Fibroblast of lung (primary cell): ENCODE measurements at regions not wholly inside any gene's neighbourhood (a gene's known extent, or its start where the extent isn't known, plus 50 kb on each side); places are given as distances from the start of the nearest gene placed in this dataset.

Experiments
- DNase-seq, 2 donors: peaks; one replicate each; pipeline versions ENCODE4 v3.0.0 to v3.0.0-alpha.2; 2010; ENCODE audit warnings: low read depth in 2 of 2
- H2AFZ ChIP-seq: 2 replicates; pipeline ENCODE4 v1.5.1; 2012; ENCODE audit warnings: low read length, control low read depth, inconsistent platforms
- H3K27ac ChIP-seq: 2 replicates; pipeline ENCODE4 v1.5.1; 2011; ENCODE audit warnings: low read length, control low read depth; ENCODE audit not compliant: insufficient read depth
- H3K27me3 ChIP-seq: 2 replicates; pipeline ENCODE4 v1.5.1; 2011; ENCODE audit warnings: mild to moderate bottlenecking, low read length; ENCODE audit not compliant: control insufficient read depth, insufficient read depth
- H3K36me3 ChIP-seq: 2 replicates; pipeline ENCODE4 v1.5.1; 2011; ENCODE audit warnings: low read length; ENCODE audit not compliant: control insufficient read depth, insufficient read depth
- H3K4me1 ChIP-seq: 2 replicates; pipeline ENCODE4 v1.5.1; 2011; ENCODE audit warnings: low read length; ENCODE audit not compliant: control insufficient read depth, insufficient read depth; ENCODE audit errors: extremely low read depth
- H3K4me2 ChIP-seq: 2 replicates; pipeline ENCODE4 v1.5.1; 2011; ENCODE audit warnings: low read length, control low read depth; ENCODE audit not compliant: insufficient read depth; ENCODE audit errors: extremely low read depth
- H3K4me3 ChIP-seq, 4 experiments: fragments of 200-600 bp in 1 of 4; sonication (generic) in 1 of 4; replicated peaks in 1 of 4; 2 replicates each; pipeline ENCODE4 v1.5.1; 2011 to 2016; ENCODE audit warnings: low read length in 4 of 4, low read depth in 3 of 4, mild to moderate bottlenecking in 3 of 4, control low read depth in 2 of 4, inconsistent platforms in 1 of 4, mixed read lengths in 1 of 4; ENCODE audit not compliant: insufficient read depth in 1 of 4; ENCODE audit errors: control extremely low read depth in 1 of 4
- H3K79me2 ChIP-seq: 2 replicates; pipeline ENCODE4 v1.5.1; 2012; ENCODE audit warnings: mild to moderate bottlenecking, low read length, inconsistent platforms; ENCODE audit not compliant: control insufficient read depth, insufficient read depth
- H3K9ac ChIP-seq: 2 replicates; pipeline ENCODE4 v1.5.1; 2011; ENCODE audit warnings: mild to moderate bottlenecking, low read length, control low read depth; ENCODE audit not compliant: insufficient read depth
- H3K9me3 ChIP-seq: 2 replicates; pipeline ENCODE4 v1.5.1; 2012; ENCODE audit warnings: low read depth, low read length; ENCODE audit not compliant: control insufficient read depth, insufficient read depth
- H4K20me1 ChIP-seq: 2 replicates; pipeline ENCODE4 v1.5.1; 2011; ENCODE audit warnings: low read length; ENCODE audit not compliant: control insufficient read depth, insufficient read depth; ENCODE audit errors: extremely low read depth
- CTCF ChIP-seq, 2 donors: IDR thresholded peaks in 1 of 2; conservative IDR thresholded peaks in 1 of 2; 1 replicate in 1 of 2; 2 replicates in 1 of 2; pipeline ENCODE4 v1.5.1; 2011 to 2012; ENCODE audit warnings: low read length in 2 of 2, control low read depth in 1 of 2, inconsistent platforms in 1 of 2, low read depth in 1 of 2, mild to moderate bottlenecking in 1 of 2
- EZH2 ChIP-seq: IDR thresholded peaks from 2 replicates; pipeline ENCODE4 v1.5.1; 2012; ENCODE audit warnings: low read length, control low read depth, mild to moderate bottlenecking; ENCODE audit errors: missing control alignments

- H3K4me3 ChIP-seq: no peak overlapping the region
- peak; percentile 64 to 97 for DNase-seq
- no peaks in the 10 kb centered on the region for H3K27me3 ChIP-seq
- no peak overlapping the region for H2AFZ ChIP-seq
- peak overlapping the region; percentile 48 for H3K4me2 ChIP-seq
- H3K27ac ChIP-seq: peak overlapping the region; percentile 56
- H4K20me1 ChIP-seq: no peaks in the 10 kb centered on the region
- no peaks in the 10 kb centered on the region for H3K79me2 ChIP-seq
- no peaks in the 10 kb centered on the region for H3K36me3 ChIP-seq
- H3K4me1 ChIP-seq: peaks cover 16% of the 10 kb centered on the region
- H3K9me3 ChIP-seq: no peaks in the 10 kb centered on the region
- TF ChIP-seq CTCF (conservative IDR thresholded peaks at IDR 0.05 in 1 of 2, IDR thresholded peaks at IDR 0.05 in 1 of 2; ENCODE audit: low read depth in 1 of 2, low read length in 2 of 2): no peak
- TF ChIP-seq EZH2: no peak
- no peak overlapping the region for H3K9ac ChIP-seq
These were observed 56.5 kb upstream of the BCAR3 start for GRCh38 chr1:93738075-93738622.

GRCh38 chr1:93735722-93736121 lies 54.1 kb upstream of the BCAR3 start:
- Histone ChIP-seq H3K36me3 (no peaks in the 10 kb centered on the region), H3K4me3 (no peak overlapping the region), H4K20me1 (no peaks in the 10 kb centered on the region), H3K27me3 (no peaks in the 10 kb centered on the region), H2AFZ (no peak overlapping the region), H3K79me2 (no peaks in the 10 kb centered on the region), H3K27ac (no peak overlapping the region), H3K9ac (no peak overlapping the region), H3K4me2 (no peak overlapping the region), H3K9me3 (no peaks in the 10 kb centered on the region), H3K4me1 (peaks cover 14% of the 10 kb centered on the region)
- DNase-seq: peak; percentile 58 to 94
- peak in 1 of 2 donors; percentile 33 for TF ChIP-seq CTCF (conservative IDR thresholded peaks at IDR 0.05 in 1 of 2, IDR thresholded peaks at IDR 0.05 in 1 of 2; ENCODE audit: low read depth in 1 of 2, low read length in 2 of 2)
- TF ChIP-seq EZH2: no peak

GRCh38 chr1:93734999-93735398 lies 53.4 kb upstream of the BCAR3 start:
- no peak for DNase-seq
- no peaks in the 10 kb centered on the region for H4K20me1 ChIP-seq
- H3K27me3 ChIP-seq: no peaks in the 10 kb centered on the region
- H3K9ac ChIP-seq: no peak overlapping the region
- H3K4me1 ChIP-seq: peaks cover 11% of the 10 kb centered on the region
- H3K79me2 ChIP-seq: no peaks in the 10 kb centered on the region
- H3K4me2 ChIP-seq: no peak overlapping the region
- H2AFZ ChIP-seq: no peak overlapping the region
- H3K9me3 ChIP-seq: no peaks in the 10 kb centered on the region
- H3K36me3 ChIP-seq: no peaks in the 10 kb centered on the region
- TF ChIP-seq CTCF (conservative IDR thresholded peaks at IDR 0.05 in 1 of 2, IDR thresholded peaks at IDR 0.05 in 1 of 2; ENCODE audit: low read depth in 1 of 2, low read length in 2 of 2): peak; percentile 14 to 40
- no peak for TF ChIP-seq EZH2
- no peak overlapping the region for H3K27ac ChIP-seq
- H3K4me3 ChIP-seq: no peak overlapping the region
